GM12891 (cell line): ENCODE measurements at regions not wholly inside any gene's neighbourhood (a gene's known extent, or its start where the extent isn't known, plus 50 kb on each side); places are given as distances from the start of the nearest gene placed in this dataset.

Experiments
- POLR2A ChIP-seq: IDR thresholded peaks from 2 replicates; pipeline ENCODE4 v1.6.1; 2011; ENCODE audit warnings: low read depth, low read length, control low read depth
- POLR2AphosphoS5 ChIP-seq: IDR thresholded peaks from 2 replicates; pipeline ENCODE4 v1.6.1; 2011; ENCODE audit warnings: low read depth, low read length, control low read depth
- TAF1 ChIP-seq: IDR thresholded peaks from 2 replicates; pipeline ENCODE4 v1.6.1; 2011; ENCODE audit warnings: low read depth, low read length, control low read depth

DNA sequence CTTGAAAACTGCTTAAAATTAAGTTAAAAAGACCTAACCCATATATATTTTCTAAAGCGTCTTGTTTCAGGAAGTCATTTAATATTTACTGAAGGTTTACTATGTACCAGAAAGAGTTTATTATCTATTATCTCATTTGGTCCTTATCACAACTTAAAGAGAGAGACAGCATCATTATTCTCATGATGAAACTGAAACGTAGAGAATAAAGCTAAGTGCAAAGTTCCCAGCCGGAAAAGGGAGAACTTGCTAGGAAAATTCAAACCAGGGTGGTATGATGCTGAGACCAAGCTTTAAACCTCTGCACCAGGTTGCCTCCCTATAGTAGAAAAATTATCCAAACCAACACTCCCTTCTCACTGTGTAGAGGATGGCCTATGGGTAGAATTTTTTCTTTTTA, 207.7 kb upstream of the BMPER start:
- TF ChIP-seq POLR2AphosphoS5 (no peak), POLR2A (no peak), TAF1 (no peak)
